Cardiac septum (tissue), 1 donor: ENCODE measurements at regions not wholly inside any gene's neighbourhood (a gene's known extent, or its start where the extent isn't known, plus 50 kb on each side); places are given as distances from the start of the nearest gene placed in this dataset.

Experiments used
- DNase-seq: peaks from one replicate; pipeline ENCODE4 v3.0.0-alpha.2; 2020; ENCODE audit warnings: low spot score
- intact Hi-C: fragments of 100-400 bp; cut with DNase I; formaldehyde crosslinking; loops from one replicate; pipeline ENCODE4 v1.14.0; 2022
- donor health status: DM: no; HTN: no; CAD: no.

DNA sequence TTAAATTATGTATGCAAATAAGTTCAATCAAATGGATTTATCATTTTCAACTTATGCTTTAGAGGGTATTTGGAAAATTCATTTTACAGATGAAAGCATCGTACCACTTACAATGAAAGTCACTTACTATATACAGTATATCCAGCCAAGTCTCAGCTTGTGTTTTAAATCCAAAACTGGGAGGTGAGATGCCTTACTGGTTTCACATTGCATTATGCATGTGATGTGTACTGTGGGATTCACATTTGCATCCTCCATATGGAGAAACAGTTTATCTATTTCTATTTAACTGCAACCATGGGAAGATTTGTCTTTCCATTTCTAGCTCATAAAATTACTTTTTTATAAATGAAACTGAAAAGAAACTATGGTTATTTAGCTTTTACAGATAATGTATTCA, 248.1 kb downstream of the CNTN3 start:
- intact Hi-C loops = no loop called here
- DNase-seq = no peak

DNA sequence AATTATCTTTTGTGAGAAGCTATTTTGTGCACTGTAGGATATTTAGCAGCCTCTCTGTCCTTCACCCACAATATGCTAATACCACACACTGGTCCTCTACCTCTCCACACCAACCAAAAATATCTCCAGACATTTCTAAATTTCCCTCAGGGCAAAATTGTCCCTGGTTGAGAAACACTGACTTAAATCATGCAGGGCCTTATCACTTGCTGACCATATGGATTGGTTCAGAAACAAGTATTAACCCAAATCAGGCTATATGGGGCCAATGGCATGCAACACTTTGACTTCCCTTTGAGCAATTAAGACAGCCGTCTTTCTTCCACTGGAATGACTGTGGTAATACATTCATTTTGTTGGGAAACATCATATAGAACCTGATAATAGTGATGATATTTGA, 251.1 kb downstream of the CNTN3 start:
- intact Hi-C loops = no loop called here
- no peak for DNase-seq

DNA sequence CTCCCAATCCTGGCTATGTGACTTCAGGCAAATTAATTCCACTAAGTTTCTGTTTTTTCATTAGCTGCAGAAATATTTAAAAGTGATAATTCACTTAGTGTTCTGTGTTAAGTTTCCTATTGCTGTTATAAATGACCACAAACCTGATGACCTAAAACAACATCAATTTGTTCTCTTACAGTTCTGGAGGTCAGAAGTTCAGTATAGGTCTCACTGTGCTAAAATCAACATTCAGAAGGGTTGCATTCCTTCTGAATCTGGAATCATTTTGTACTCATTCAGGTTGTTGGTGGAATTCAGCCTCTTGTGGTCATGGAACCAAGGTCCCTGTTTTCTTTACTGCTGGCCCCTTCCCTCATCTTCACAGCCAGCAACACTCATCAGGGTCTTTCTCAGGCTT, 254.1 kb downstream of the CNTN3 start:
- DNase-seq = no peak
- intact Hi-C loops = no loop called here

DNA sequence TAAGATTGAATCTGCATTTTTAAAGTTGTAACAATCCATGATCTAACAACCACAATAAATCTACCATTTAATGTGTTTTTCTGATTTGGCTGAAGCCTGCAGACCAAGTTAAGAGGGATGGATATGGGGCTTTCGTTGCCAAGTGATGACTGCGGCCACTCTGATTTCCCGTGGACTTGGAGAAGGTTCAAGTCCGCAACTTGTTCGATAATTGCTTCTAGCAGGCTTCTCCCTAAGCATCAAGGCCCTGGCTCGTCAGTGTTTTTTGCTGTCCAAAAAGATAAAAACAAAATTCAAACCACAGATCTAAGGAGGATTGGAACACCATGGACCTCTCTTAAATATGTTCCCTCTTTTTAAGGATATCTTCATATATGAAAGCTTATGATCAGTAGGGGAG, 256.6 kb downstream of the CNTN3 start:
- DNase-seq = no peak
- intact Hi-C loops = no loop called here

DNA sequence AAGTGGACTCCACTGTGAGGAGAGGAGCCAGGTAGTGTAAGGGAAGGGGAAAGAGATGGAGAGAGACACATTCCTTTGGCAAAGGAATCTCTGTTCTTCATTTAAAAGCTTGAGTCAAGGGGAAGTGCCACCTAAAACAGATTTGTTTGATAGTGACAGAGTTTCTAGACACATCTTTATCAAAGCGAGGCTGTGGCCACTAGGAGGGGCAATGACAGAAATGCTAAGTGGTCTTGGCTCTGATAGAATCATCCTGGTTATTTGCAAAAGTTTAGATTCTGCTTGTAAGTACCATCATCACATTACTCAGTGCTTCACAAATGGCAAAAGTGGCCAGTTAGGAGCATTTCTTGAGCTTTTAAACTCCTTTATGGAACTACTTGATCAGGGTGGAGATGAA, 261.4 kb downstream of the CNTN3 start:
- intact Hi-C loops = no loop called here
- no peak for DNase-seq

DNA sequence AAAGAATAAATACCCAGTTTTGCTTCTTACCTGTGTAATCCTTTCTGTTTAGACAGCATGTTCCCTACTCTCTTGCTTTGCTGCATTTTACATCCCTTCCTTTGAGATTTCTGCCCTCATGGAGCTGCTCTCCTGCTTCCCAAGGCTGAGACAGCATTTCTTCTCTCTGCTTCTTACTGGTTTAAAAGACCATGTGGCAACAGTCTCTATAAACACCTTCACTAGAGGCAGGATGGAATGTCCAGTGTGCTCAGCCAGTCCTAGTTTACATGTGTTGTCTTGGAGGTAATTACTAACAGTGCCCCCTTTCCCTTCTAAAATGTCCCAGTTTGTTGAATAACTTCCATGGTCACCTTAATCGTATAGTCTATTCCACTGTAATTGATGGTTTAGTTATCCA, 262.3 kb downstream of the CNTN3 start:
- DNase-seq = no peak
- intact Hi-C loops = no loop called here

DNA sequence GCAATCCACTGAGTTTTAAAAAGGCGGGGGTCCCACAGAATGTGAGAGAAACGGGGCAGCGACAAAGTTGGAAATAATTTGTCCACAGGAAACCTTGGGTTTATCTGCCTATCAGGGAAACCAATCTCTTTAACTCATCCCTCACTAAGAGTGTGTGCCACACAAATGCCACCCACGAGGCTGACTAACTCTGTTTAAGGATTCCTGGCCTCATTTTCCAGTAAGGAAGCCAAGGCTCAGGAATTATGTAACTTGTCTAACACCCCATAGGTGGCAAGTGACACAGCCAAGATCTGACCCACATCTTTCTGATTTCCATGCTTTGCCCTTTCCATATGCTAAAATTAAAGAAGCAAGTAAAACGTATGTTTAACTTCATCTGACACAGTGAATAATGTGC, 263.2 kb downstream of the CNTN3 start:
- intact Hi-C loops = no loop called here

DNA sequence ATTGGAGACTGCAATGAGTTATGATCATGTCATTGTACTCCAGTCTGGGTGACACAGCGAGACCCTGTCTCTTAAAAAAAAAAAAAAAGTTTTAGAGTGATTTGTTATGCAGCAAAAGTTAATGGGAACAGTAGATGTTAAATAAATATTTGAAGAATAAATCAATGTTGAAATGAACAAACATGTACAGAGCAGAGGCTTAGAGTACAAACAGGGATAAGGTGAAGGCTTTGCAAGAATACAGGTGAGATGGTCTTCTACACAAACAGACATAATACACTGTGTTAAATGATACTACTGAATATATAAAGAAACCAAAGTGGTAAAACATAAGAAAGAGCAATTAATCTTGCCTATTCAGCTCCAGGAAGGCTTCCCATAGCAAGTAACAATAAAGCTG, 265.4 kb downstream of the CNTN3 start:
- DNase-seq = no peak
- intact Hi-C loops = no loop called here

More for the DNA sequence above, 263.2 kb downstream of the CNTN3 start:
- no peak for DNase-seq

DNA sequence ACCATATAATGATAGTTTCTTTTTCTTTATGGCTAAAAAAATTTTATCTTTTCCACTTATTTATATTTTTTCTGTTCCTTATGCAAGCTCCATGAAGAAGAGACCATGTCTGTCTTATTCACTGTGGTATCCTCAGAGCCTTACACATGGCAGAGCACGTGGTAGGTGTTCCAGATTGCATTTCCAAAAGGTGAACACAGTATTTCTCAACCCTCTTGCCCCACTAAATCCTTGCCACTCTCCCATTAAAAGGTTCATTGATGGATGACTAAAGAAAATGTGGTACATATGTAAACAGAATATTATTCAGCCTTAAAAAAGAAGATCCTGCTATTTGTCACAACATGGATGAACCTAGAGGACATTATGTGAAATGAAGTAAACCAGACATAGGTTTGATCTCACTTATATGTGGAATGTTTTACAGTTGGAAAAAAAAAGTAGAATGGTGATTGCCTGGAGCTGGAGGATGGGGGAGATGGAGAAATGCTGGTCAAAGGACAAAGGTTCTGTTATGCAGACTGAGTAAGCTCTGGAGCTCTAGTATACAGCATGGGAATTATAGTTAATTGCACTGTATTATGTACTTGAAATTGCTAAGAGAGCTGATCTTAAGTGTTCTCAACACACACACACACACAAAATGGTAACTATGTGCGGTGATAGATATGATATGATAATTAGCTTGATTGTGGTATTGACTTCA, 266.7 kb downstream of the CNTN3 start:
- intact Hi-C loops = no loop called here
- no peak for DNase-seq

DNA sequence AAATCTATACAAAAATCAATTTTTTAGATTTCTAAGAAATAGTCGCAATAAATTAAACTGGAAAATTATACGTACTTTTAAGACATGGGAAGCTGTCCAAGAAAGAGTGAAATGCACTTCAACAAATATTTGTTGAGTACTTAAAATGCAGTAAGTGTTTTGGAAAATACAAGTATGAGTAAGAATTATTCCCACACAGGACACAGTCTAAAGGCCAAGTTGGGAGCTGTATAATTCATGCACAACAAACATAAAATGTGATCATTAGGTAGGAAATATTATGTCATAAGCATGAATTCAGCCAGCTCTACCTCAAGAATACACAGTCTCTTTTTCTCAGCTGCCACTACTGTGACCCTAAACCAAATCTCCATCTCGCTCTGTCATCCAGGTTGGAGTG, 267.6 kb downstream of the CNTN3 start:
- DNase-seq = no peak
- intact Hi-C loops = no loop called here

DNA sequence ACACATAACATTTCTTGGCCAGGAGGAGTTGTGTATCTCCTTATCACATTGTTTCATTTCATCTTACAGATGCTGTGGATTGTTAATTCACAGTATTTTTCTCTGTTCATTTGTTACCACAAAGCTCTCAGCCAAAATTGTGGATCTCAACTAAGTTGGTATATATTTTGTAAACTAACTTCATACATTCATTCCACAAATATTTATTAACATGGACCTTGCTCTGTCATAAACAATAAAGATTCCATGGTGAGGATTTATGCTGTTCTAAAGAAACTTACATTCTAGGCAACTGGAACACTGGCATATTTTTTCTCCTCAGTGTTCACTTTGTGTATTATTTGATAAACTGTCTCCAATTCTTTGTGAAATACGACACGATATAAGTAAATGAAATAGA, 268.8 kb downstream of the CNTN3 start:
- intact Hi-C loops = no loop called here

DNA sequence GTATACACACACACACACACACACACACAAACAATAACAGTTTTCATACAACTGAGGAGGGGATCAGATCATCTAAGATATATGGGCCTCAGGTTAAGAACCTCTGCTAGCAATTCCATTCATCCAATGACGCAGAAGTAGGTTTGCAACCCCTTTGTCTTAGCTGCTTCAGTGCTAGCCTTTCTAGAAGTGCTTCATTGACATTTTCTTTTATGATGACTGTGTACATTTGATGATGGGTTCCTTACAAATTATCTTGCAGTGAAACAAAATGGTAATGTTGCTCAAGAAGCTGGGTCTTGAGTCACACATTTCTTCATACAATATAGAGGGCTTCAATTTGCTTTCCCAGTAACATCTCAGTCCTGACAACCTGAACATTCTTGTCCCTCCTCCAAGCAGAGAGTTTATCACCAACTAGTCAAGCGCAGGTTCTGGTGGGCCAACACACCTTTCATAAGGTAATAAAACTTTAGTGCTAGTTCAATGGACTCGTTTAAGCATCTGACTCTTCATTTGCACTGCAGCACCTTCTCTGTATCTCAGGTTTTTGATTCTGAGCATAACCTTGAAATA, 269.5 kb downstream of the CNTN3 start:
- intact Hi-C loops = no loop called here
- no peak for DNase-seq

More for the DNA sequence above, 268.8 kb downstream of the CNTN3 start:
- no peak for DNase-seq

DNA sequence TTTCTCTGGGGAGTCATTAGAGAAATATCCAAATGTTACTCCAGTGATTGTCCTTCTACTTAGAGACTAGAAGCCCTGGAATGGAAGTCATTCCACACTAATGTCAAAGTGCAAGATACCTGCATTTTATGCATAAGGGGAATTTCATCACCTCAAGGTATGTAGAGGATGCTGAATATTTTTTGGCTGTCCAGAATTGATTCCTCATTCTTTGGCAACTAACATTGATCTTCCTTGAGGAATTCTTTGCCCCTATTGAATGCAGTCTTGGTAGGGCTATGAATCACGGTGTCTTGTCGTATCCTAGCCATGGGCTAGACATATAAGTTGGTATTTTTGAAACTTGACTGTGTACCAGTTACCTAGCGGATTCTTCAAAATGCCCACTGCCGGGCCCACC, 271.1 kb downstream of the CNTN3 start:
- DNase-seq = no peak
- intact Hi-C loops = no loop called here

DNA sequence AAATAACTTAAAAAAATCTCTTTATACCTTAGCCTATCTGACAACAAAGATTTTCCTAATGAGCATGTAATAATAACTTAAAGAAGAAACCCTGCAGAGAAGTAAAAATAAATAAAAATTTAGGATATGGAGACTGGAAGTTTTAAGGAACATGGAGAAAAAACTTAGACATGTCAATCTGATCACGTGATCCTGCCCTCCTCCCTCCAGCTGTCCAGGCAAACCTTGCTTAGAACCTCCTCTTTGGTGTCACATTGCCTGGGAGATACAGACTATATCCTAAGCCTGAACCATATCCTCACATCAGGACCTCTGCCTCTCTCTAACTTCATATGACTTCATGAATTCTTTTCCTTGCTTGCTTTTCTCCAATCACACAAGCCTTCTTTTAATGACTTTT, 275.5 kb downstream of the CNTN3 start:
- intact Hi-C loops = no loop called here

DNA sequence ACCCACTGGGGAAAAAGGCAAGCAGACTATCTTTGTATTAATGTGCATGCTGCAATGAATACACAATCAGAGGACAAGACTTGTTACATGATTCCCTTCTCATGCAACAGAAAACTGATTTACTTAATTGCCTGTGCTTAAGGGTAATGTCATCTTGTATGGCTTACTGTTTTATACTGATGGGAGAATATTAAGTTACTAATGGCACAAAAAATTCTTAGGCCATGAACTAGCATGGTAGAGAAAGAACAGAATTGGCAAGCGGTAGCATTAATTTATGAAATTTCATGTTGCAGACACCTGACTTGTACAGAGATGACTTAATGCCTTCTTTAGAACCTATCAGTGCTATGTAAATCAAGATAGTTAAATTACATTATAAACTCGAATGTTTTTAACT, 282.3 kb downstream of the CNTN3 start:
- no peak for DNase-seq
- intact Hi-C loops = no loop called here

More for the DNA sequence above, 275.5 kb downstream of the CNTN3 start:
- DNase-seq = no peak

DNA sequence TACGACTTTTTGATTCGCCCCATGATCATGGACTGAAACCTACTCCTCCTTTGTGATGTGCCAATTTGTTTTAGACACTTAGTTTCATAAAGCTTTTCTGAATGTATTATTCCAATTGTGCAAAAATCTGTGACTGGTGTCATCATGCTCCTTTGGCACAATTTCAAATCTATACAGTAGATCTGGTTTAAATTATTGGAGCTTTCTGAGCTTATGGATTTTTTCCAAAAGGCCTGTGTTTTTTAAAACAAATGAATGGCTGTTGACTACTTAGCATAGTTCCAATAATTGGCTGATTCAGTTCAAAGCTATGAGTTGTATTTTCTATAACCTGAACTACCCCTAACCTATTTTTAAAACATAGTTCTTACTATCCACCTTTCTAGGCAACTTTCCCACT, 282.7 kb downstream of the CNTN3 start:
- intact Hi-C loops = no loop called here
- DNase-seq = no peak

DNA sequence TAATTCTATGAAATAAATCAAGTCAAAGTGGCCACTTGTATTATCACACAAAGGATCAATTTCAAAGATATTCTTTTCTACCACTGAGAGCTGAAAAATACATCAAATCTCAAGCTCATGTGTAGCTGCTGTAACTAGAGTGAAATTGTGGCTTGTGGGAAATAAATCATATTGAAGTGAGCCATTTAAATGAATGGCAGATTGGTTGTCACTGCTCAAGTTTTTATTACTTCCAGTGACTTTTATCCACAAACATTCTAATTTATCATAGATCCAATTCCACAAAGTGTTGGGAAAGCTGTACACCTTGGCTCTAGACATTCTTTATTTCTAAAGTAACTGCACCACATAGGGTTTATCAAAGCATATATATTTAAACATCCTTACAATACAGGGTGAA, 285.4 kb downstream of the CNTN3 start:
- intact Hi-C loops = no loop called here
- no peak for DNase-seq

DNA sequence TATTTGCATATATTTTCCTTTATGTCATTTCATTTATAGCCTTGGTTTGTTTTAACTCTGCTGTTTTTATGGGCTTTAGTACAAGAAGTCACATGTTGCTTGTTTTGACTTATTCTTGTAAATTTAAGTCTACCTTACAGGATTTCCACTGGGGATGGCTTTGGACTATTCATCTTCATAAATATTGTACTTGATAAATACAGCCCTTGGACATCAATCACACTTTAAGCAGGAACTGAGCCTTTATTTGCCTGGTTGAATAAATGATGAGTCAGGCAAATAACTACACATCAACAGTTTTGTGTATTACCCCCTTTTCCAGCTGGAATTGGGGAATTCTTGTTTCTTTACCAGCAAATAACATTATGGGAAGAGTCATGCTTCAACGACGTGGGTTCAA, 286.0 kb downstream of the CNTN3 start:
- no peak for DNase-seq
- intact Hi-C loops = no loop called here

DNA sequence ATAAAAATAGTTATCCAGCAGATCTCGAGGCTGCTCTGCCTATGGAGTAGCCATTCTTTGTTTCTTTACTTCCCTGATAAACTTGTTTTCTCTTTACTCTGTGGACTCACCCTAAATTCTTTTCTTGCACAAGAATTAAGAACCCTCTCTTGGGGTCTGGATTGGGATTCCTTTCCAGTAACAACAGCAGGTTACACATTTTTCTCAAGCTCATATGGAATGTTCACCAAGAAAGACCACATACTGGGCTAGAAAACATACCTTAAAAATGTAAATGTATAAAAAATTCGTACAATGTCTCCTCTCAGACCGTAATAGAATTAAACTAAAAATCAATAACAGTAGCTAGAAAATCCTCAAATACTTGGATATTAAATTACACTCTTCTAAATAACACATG, 299.2 kb downstream of the CNTN3 start:
- intact Hi-C loops = no loop called here
- DNase-seq = no peak

DNA sequence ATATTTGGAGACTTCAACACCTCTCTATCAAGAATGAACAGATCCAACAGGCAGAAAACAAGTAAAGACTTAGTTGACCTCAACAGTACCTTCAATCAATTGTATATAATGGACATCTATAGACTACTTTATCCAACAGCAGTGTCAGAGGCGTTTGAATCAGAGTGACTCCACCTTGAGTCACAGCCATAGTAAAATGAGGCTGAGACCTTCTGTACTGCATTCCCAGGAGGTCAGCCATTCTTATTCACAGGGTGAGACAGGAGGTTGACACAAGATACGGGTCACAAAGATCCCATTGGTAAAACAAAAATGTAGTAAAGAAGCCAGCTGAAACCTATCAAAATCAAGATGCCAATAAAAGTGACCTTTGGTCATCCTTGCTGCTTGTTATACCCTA, 299.8 kb downstream of the CNTN3 start:
- DNase-seq = no peak
- intact Hi-C loops = no loop called here

DNA sequence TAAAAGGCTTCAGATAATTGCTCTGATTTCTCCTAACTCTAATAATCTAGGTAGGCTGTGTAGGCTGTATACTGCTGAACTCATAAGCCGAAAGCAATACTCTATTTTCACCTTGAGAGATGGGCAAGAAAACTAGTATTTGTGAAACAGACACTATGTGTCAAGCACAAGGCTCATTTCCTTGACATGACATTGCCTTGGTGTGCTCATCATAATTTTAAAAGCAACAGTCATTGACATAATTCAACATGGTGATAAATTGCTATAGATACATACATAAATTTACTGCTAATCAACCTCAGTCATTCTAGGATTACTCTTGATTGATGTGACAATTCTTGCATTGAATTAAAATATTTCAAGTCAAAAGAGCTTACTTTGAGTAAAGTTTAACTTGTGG, 304.7 kb downstream of the CNTN3 start:
- DNase-seq = no peak
- intact Hi-C loops = no loop called here

DNA sequence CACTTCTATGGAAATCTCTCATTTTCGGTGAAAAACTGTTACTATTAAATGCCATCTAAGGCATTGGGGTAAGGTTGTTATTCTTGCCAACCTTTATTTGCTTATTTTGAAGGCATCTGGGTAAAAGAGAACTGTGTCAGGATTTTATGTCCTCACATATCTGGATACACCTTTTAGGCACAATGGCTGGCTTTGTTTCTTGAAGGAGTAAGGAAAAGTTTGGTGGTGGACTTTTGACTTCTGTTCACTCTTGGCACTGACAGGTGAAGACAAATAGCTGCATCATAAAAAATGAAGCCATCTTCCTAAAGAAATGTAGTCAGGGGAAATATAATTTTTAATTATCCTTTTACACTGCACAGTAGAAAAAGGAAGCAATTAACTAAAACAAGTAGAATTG, 310.0 kb downstream of the CNTN3 start:
- no peak for DNase-seq
- intact Hi-C loops = no loop called here
